Epithelial cell of esophagus (primary cell): ENCODE measurements at regions not wholly inside any gene's neighbourhood (a gene's known extent, or its start where the extent isn't known, plus 50 kb on each side); places are given as distances from the start of the nearest gene placed in this dataset.

Experiments used
- DNase-seq: peaks from one replicate; pipeline ENCODE4 v3.0.0; 2010; ENCODE audit warnings: low read depth
- H3K4me3 ChIP-seq: 2 replicates; pipeline ENCODE4 v1.5.1; 2011; ENCODE audit warnings: mild to moderate bottlenecking, low read length, control low read depth
- CTCF ChIP-seq: IDR thresholded peaks from 2 replicates; pipeline ENCODE4 v1.5.1; 2011; ENCODE audit warnings: low read depth, mild to moderate bottlenecking, low read length, control low read depth, inconsistent platforms; ENCODE audit not compliant: insufficient read depth; ENCODE audit errors: missing control alignments

- peak; percentile 30 for DNase-seq
- no peak for TF ChIP-seq CTCF
- no peak overlapping the region for H3K4me3 ChIP-seq
These were observed 331.4 kb downstream of the BCAT1 start for GRCh38 chr12:24617471-24617870.

- DNase-seq: peak; percentile 50
- TF ChIP-seq CTCF: no peak
- H3K4me3 ChIP-seq: no peak overlapping the region
These were observed 332.9 kb downstream of the BCAT1 start for GRCh38 chr12:24615967-24616411.

GRCh38 chr12:24608637-24609285, 340.1 kb downstream of the BCAT1 start:
- TF ChIP-seq CTCF: no peak
- no peak for DNase-seq

GRCh38 chr12:24608108-24608507, 340.8 kb downstream of the BCAT1 start:
- no peak for DNase-seq
- H3K4me3 ChIP-seq: no peak overlapping the region
- no peak for TF ChIP-seq CTCF

More at GRCh38 chr12:24608637-24609285, 340.1 kb downstream of the BCAT1 start:
- H3K4me3 ChIP-seq: no peak overlapping the region

GRCh38 chr12:24605916-24606315, 343.0 kb downstream of the BCAT1 start:
- TF ChIP-seq CTCF: no peak
- H3K4me3 ChIP-seq: no peak overlapping the region
- DNase-seq: no peak

GRCh38 chr12:24605466-24605865, 343.4 kb downstream of the BCAT1 start:
- no peak for TF ChIP-seq CTCF
- H3K4me3 ChIP-seq: no peak overlapping the region
- DNase-seq: no peak

- no peak overlapping the region for H3K4me3 ChIP-seq
- no peak for DNase-seq
- TF ChIP-seq CTCF: no peak
These were observed 345.5 kb downstream of the BCAT1 start for GRCh38 chr12:24603371-24603770.
